K562 (cell line): ENCODE measurements at regions not wholly inside any gene's neighbourhood (a gene's known extent, or its start where the extent isn't known, plus 50 kb on each side); places are given as distances from the start of the nearest gene placed in this dataset.

Source experiments
- ATAC-seq: fragments of 200-7000 bp; cut with Tn5 transposase; 3 replicates; pipeline ENCODE4 v1.9.1; 2020; ENCODE audit warnings: moderate library complexity
- BruUV-seq: library from RNA; stranded (reverse); fragments of 400-500 nt; replicated peaks from 2 replicates; lab custom pipeline; 2021; lab: Mats Ljungman, UMichigan
- CTCF ChIA-PET: fragments of 300-600 bp; formaldehyde crosslinking; extraction: SDS; loops from one replicate; lab custom pipeline; 2021; ENCODE audit warnings: low intra/inter-chr PET ratio; lab: Yijun Ruan, JAX
- POLR2A ChIA-PET: fragments of 300-600, 350-650 bp; sonication (Branson Sonifier 250); formaldehyde crosslinking; extraction: SDS; loops from one replicate; lab custom pipeline; 2021; ENCODE audit warnings: antibody characterized with exemption, inconsistent platforms; lab: Yijun Ruan, JAX
- DNase-seq, 4 experiments: peaks; one replicate each; pipeline versions ENCODE4 v3.0.0 to v3.0.0-alpha.2; 2011 to 2018; ENCODE audit warnings: low spot score in 3 of 4, mixed read lengths in 3 of 4; ENCODE audit errors: extremely low read depth in 1 of 4
- FAIRE-seq: peaks from 2 replicates; lab custom pipeline; 2011; peaks lifted over from hg19 to GRCh38; lab: Jason Lieb, UNC
- H2AFZ ChIP-seq: 2 replicates; pipeline ENCODE4 v1.6.0; 2011; ENCODE audit warnings: low read depth, low read length, control low read depth, inconsistent platforms
- H3K27ac ChIP-seq: fragments of 200-600 bp; 3 replicates; pipeline ENCODE4 v1.8.0; 2011; ENCODE audit warnings: low read depth, mild to moderate bottlenecking, control low read depth, inconsistent platforms, low read length, moderate library complexity, mixed read lengths; ENCODE audit errors: extremely low read depth
- H3K27me3 ChIP-seq, 2 experiments: fragments of 300-600 bp in 1 of 2; 2 replicates in 1 of 2; 3 replicates in 1 of 2; pipeline versions ENCODE4 v1.6.0 to v1.8.0; 2011; ENCODE audit warnings: inconsistent platforms in 2 of 2, low read length in 2 of 2, mild to moderate bottlenecking in 1 of 2, mixed read lengths in 1 of 2, moderate library complexity in 1 of 2; ENCODE audit not compliant: control insufficient read depth in 2 of 2, insufficient read depth in 2 of 2
- H3K36me3 ChIP-seq: fragments of 300-600 bp; 3 replicates; pipeline ENCODE4 v1.8.0; 2011; ENCODE audit warnings: mild to moderate bottlenecking, low read length, inconsistent platforms; ENCODE audit not compliant: control insufficient read depth, insufficient read depth
- H3K4me1 ChIP-seq, 2 experiments: fragments of 200-600 bp in 1 of 2; replicated peaks in 1 of 2; 2 replicates in 1 of 2; 3 replicates in 1 of 2; pipeline versions ENCODE4 v1.5.1 to v1.8.0; 2011; ENCODE audit warnings: inconsistent platforms in 2 of 2, low read length in 2 of 2, mild to moderate bottlenecking in 1 of 2, mixed read lengths in 1 of 2, moderate library complexity in 1 of 2; ENCODE audit not compliant: control insufficient read depth in 2 of 2, insufficient read depth in 2 of 2
- H3K4me2 ChIP-seq: 2 replicates; pipeline ENCODE4 v1.6.1; 2011; ENCODE audit warnings: low read length, control low read depth, inconsistent platforms, mixed read lengths; ENCODE audit not compliant: insufficient read depth
- H3K4me3 ChIP-seq: fragments of 200-600 bp; sonication (generic), shearing (Covaris generic); 2 replicates; pipeline ENCODE4 v1.5.1; 2016; ENCODE audit warnings: control low read depth, inconsistent platforms
- H3K79me2 ChIP-seq: fragments of 200-600 bp; 3 replicates; pipeline ENCODE4 v1.8.0; 2011; ENCODE audit warnings: low read length, inconsistent platforms; ENCODE audit not compliant: control insufficient read depth, insufficient read depth
- H3K9ac ChIP-seq, 2 experiments: 2 replicates each; pipeline versions ENCODE4 v1.6.0 to v1.6.1; 2011; ENCODE audit warnings: low read depth in 2 of 2, low read length in 2 of 2, control low read depth in 1 of 2, inconsistent platforms in 1 of 2, mild to moderate bottlenecking in 1 of 2, mixed read lengths in 1 of 2; ENCODE audit not compliant: insufficient read depth in 1 of 2
- H3K9me1 ChIP-seq: one replicate; pipeline ENCODE4 v1.6.0; 2011; ENCODE audit warnings: inconsistent platforms, mild to moderate bottlenecking, low read length, moderate library complexity; ENCODE audit not compliant: control insufficient read depth, insufficient read depth
- H3K9me3 ChIP-seq: replicated peaks from 2 replicates; pipeline ENCODE4 v1.5.1; 2011; ENCODE audit warnings: low read depth, low read length, inconsistent platforms; ENCODE audit not compliant: control insufficient read depth, insufficient read depth
- H4K20me1 ChIP-seq: replicated peaks from 2 replicates; pipeline ENCODE4 v1.6.1; 2011; ENCODE audit warnings: low read length, inconsistent platforms, mixed read lengths; ENCODE audit not compliant: control insufficient read depth, insufficient read depth
- BRF1 ChIP-seq: IDR thresholded peaks from 3 replicates; pipeline ENCODE4 v1.6.1; 2011; ENCODE audit warnings: borderline replicate concordance, mild to moderate bottlenecking; ENCODE audit not compliant: insufficient read length; ENCODE audit errors: extremely low read depth
- EGR1 ChIP-seq: fragments of 450-650 bp; conservative IDR thresholded peaks from 2 replicates; pipeline ENCODE4 v1.6.1; 2017; ENCODE audit warnings: mild to moderate bottlenecking
- HOXB6 ChIP-seq: fragments of 250-450 bp; sonication (Bioruptor Pico); IDR thresholded peaks from 2 replicates; pipeline ENCODE4 v1.5.1; 2022; ENCODE audit warnings: mild to moderate bottlenecking, borderline replicate concordance
- IFI16 ChIP-seq: fragments of 250-450 bp; sonication (Bioruptor Pico); IDR thresholded peaks from 2 replicates; pipeline ENCODE4 v2.1.2; 2022; ENCODE audit warnings: mild to moderate bottlenecking, inconsistent platforms
- JUND ChIP-seq, 2 experiments: IDR thresholded peaks; 2 replicates in 1 of 2; 3 replicates in 1 of 2; pipeline ENCODE4 v1.6.1; 2011; ENCODE audit warnings: borderline replicate concordance in 2 of 2, low read depth in 2 of 2, low read length in 2 of 2, improper control_type of control experiment in 1 of 2, missing biosample characterization in 1 of 2, missing genetic modification characterization in 1 of 2, missing genetic modification reagents in 1 of 2
- LCOR ChIP-seq: sonication (generic); formaldehyde crosslinking; IDR thresholded peaks from 2 replicates; pipeline ENCODE4 v1.8.0; 2022; ENCODE audit warnings: mild to moderate bottlenecking, missing genetic modification reagents
- NCOA1 ChIP-seq: fragments of 450-650 bp; IDR thresholded peaks from 2 replicates; pipeline ENCODE4 v1.6.1; 2016; ENCODE audit warnings: low read depth
- SREBF2 ChIP-seq: sonication (generic); formaldehyde crosslinking; IDR thresholded peaks from 2 replicates; pipeline ENCODE4 v1.4.0; 2020; ENCODE audit warnings: mild to moderate bottlenecking, missing genetic modification reagents
- SRF ChIP-seq, 2 experiments: fragments of 250-450, 450-650 bp in 1 of 2; sonication (Bioruptor Pico) in 1 of 2; sonication (generic) in 1 of 2; formaldehyde crosslinking; IDR thresholded peaks; 2 replicates each; pipeline versions ENCODE4 v1.5.0 to v1.5.1; 2020 to 2022; ENCODE audit warnings: mild to moderate bottlenecking in 1 of 2, missing genetic modification reagents in 1 of 2
- ZNF175 ChIP-seq: fragments of 200-800 bp; sonication (Bioruptor generic); IDR thresholded peaks from 2 replicates; pipeline ENCODE4 v1.6.1; 2016; ENCODE audit warnings: low read depth, mild to moderate bottlenecking, missing genetic modification characterization, missing compliant biosample characterization
- ZNF561 ChIP-seq: fragments of 450-650 bp; formaldehyde crosslinking; conservative IDR thresholded peaks from 2 replicates; pipeline ENCODE4 v1.4.0; 2020; ENCODE audit warnings: mild to moderate bottlenecking, moderate library complexity
- ZNF644 ChIP-seq: fragments of 200-800 bp; sonication (Bioruptor generic); IDR thresholded peaks from 2 replicates; pipeline ENCODE4 v1.6.1; 2016; ENCODE audit warnings: low read depth, missing genetic modification characterization, missing compliant biosample characterization
- ZNF717 ChIP-seq: fragments of 250-450 bp; sonication (Bioruptor Pico); IDR thresholded peaks from 2 replicates; pipeline ENCODE4 v1.5.0; 2021
- ZNF76 ChIP-seq: fragments of 250-450 bp; sonication (Bioruptor Pico); IDR thresholded peaks from 2 replicates; pipeline ENCODE4 v1.4.0; 2020; ENCODE audit warnings: mild to moderate bottlenecking, moderate library complexity, borderline replicate concordance
- WGBS: fragments of 100-300 bp; shearing (Covaris generic); methylation state at CpG from one replicate; pipeline ENCODE4 v1.1.6; 2016; ENCODE audit warnings: low coverage, mixed read lengths; ENCODE audit not compliant: insufficient coverage; ENCODE audit errors: missing lambda C conversion rate; 5-methylcytosine and 5-hydroxymethylcytosine counted together
- in situ Hi-C: fragments of 300-500 bp; cut with MboI; formaldehyde crosslinking; loops from 4 replicates; pipeline ENCODE4 v1.15.0; 2018; ENCODE audit warnings: inconsistent platforms, mixed read lengths
- intact Hi-C: fragments of 100-400 bp; cut with micrococcal nuclease; formaldehyde crosslinking; loops from 2 replicates; pipeline ENCODE4 v1.14.2; 2022
- TF ChIP-seq, protein P1 (sequence below): fragments of 250-450 bp; sonication (Bioruptor Pico); IDR thresholded peaks from 2 replicates; pipeline ENCODE4 v1.9.0; 2021; ENCODE audit warnings: mild to moderate bottlenecking
- TF ChIP-seq, protein P2 (sequence below): sonication (generic); formaldehyde crosslinking; IDR thresholded peaks from 2 replicates; pipeline ENCODE4 v1.8.0; 2022; ENCODE audit warnings: mild to moderate bottlenecking, missing genetic modification reagents
- TF ChIP-seq, protein P3 (sequence below): fragments of 450-650 bp; IDR thresholded peaks from one replicate; pipeline ENCODE4 v1.6.1; 2018; ENCODE audit warnings: mild to moderate bottlenecking, moderate library complexity; ENCODE audit not compliant: partially characterized antibody

DNA sequence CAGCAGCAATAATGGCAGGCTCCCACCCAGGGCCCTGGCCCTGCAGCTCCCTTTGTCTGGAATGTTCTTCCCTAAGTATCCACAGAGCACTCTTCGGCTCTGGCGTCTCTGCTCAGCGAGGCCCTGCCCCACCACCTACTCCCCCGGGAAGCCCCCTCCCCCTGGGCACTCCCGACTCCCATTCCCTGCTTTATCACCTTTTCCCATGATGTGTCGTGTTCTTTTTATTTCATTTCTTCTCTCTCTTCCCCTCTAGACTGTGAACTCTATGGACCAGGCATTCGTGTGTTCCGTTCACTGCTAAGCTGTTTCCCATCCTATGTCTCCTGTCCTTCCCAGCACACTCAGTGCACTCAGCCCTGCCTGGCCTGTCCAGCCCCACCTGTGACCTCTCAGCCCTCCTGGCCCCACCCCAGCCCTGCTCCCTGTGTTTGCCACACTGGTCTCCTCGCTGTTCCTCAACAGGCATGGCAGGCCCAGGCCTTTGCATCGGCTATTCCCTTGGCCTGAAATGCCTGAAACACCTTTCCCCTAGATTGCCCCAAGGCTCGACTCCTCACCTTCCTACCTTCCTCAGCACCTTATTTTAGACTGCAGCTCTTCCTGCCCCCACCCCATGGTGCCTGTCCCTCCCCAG, 107.4 kb downstream of the TPRA1 start:
- CTCF ChIA-PET: no interaction called here

More for the DNA sequence above, 107.4 kb downstream of the TPRA1 start:
- no peaks in the 10 kb centered on the region for H3K36me3 ChIP-seq
- FAIRE-seq (no peak), DNase-seq (no peak), ATAC-seq (no peak)
- H3K9me1 ChIP-seq: no peaks in the 10 kb centered on the region
- H3K4me1 ChIP-seq: no peaks in the 10 kb centered on the region
- H3K27ac ChIP-seq: no peak overlapping the region
- H3K79me2 ChIP-seq: no peaks in the 10 kb centered on the region
- 0% methylated on average over 9 of the region's 11 CpGs for WGBS
- no peak overlapping the region for H2AFZ ChIP-seq
- H3K4me2 ChIP-seq: no peak overlapping the region
- H3K27me3 ChIP-seq: peaks cover 0 to 45% of the 10 kb centered on the region in 2 experiments; a peak in 2 of 5 replicates
- no peaks in the 10 kb centered on the region for H4K20me1 ChIP-seq
- TF ChIP-seq SREBF2 (no peak), LCOR (CRISPR knock-in tag) (no peak), ZNF561 (CRISPR knock-in tag) (no peak), NCOA1 (no peak), JUND (IDR thresholded peaks at IDR 0.05; ENCODE audit: borderline replicate concordance, low read depth, low read length) (no peak), JUND (tag; IDR thresholded peaks at IDR 0.05; ENCODE audit: borderline replicate concordance, low read depth, low read length) (no peak), SRF (CRISPR knock-in tag; IDR thresholded peaks at IDR 0.05) (no peak), IFI16 (CRISPR knock-in tag) (no peak), ZNF76 (no peak), BRF1 (no peak), ZNF644 (tag) (no peak), ZNF717 (CRISPR knock-in tag) (no peak), ZNF175 (CRISPR knock-in tag) (no peak), HOXB6 (CRISPR knock-in tag) (no peak), EGR1 (no peak)
- TF ChIP-seq, protein P1, sequence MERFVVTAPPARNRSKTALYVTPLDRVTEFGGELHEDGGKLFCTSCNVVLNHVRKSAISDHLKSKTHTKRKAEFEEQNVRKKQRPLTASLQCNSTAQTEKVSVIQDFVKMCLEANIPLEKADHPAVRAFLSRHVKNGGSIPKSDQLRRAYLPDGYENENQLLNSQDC (CRISPR knock-in tag): no peak
- TF ChIP-seq, protein P2, sequence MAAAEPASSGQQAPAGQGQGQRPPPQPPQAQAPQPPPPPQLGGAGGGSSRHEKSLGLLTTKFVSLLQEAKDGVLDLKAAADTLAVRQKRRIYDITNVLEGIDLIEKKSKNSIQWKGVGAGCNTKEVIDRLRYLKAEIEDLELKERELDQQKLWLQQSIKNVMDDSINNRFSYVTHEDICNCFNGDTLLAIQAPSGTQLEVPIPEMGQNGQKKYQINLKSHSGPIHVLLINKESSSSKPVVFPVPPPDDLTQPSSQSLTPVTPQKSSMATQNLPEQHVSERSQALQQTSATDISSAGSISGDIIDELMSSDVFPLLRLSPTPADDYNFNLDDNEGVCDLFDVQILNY (CRISPR knock-in tag): no peak
- TF ChIP-seq, protein P3, sequence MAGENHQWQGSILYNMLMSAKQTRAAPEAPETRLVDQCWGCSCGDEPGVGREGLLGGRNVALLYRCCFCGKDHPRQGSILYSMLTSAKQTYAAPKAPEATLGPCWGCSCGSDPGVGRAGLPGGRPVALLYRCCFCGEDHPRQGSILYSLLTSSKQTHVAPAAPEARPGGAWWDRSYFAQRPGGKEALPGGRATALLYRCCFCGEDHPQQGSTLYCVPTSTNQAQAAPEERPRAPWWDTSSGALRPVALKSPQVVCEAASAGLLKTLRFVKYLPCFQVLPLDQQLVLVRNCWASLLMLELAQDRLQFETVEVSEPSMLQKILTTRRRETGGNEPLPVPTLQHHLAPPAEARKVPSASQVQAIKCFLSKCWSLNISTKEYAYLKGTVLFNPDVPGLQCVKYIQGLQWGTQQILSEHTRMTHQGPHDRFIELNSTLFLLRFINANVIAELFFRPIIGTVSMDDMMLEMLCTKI: no peak
- no peak overlapping the region for H3K4me3 ChIP-seq
- no TSS peak for BruUV-seq
- intact Hi-C loops: no loop called here
- H3K9ac ChIP-seq: no peak overlapping the region
- no peaks in the 10 kb centered on the region for H3K9me3 ChIP-seq
- in situ Hi-C loops: no loop called here
- POLR2A ChIA-PET: no interaction called here
